Retinal pigment epithelial cell (primary cell): ENCODE measurements at regions not wholly inside any gene's neighbourhood (a gene's known extent, or its start where the extent isn't known, plus 50 kb on each side); places are given as distances from the start of the nearest gene placed in this dataset.

Source experiments
- DNase-seq: peaks from one replicate; pipeline ENCODE4 v3.0.0-alpha.2; 2010; ENCODE audit warnings: low read depth
- H3K4me3 ChIP-seq: 2 replicates; pipeline ENCODE4 v1.5.1; 2011; ENCODE audit warnings: mild to moderate bottlenecking, low read length, control low read depth, moderate library complexity
- CTCF ChIP-seq: conservative IDR thresholded peaks from 2 replicates; pipeline ENCODE4 v1.5.1; 2011; ENCODE audit warnings: low read depth, low read length, control low read depth, inconsistent platforms

- no peak for DNase-seq
Measured at GRCh38 chr11:8333811-8334401, 70.2 kb upstream of the LMO1 start.

GRCh38 chr11:8333376-8333775 is 69.7 kb upstream of the LMO1 start:
- DNase-seq = no peak
- no peak overlapping the region for H3K4me3 ChIP-seq
- no peak for TF ChIP-seq CTCF

More at GRCh38 chr11:8333811-8334401, 70.2 kb upstream of the LMO1 start:
- H3K4me3 ChIP-seq = no peak overlapping the region
- peak; percentile 46 for TF ChIP-seq CTCF

GRCh38 chr11:8332891-8333290 is 69.2 kb upstream of the LMO1 start:
- H3K4me3 ChIP-seq = no peak overlapping the region
- DNase-seq = no peak
- TF ChIP-seq CTCF = no peak

- H3K4me3 ChIP-seq = no peak overlapping the region
- no peak for DNase-seq
- TF ChIP-seq CTCF = no peak
Measured at GRCh38 chr11:8332196-8332595, 68.5 kb upstream of the LMO1 start.

GRCh38 chr11:8331767-8332166 is 68.1 kb upstream of the LMO1 start:
- H3K4me3 ChIP-seq = no peak overlapping the region
- no peak for TF ChIP-seq CTCF
- no peak for DNase-seq

- no peak for DNase-seq
- no peak for TF ChIP-seq CTCF
- H3K4me3 ChIP-seq = no peak overlapping the region
Measured at GRCh38 chr11:8330896-8331295, 67.2 kb upstream of the LMO1 start.

- peak overlapping the region; percentile 31 for H3K4me3 ChIP-seq
- TF ChIP-seq CTCF = no peak
- DNase-seq = no peak
Measured at GRCh38 chr11:8330404-8330803, 66.7 kb upstream of the LMO1 start.
